ENCODE measurements at regions not wholly inside any gene's neighbourhood (a gene's known extent, or its start where the extent isn't known, plus 50 kb on each side); places are given as distances from the start of the nearest gene placed in this dataset.
"Not testable (repeated sequence)": the region's sequence is repeated elsewhere in the genome, so short reads cannot be mapped to it uniquely, and the experiment has no call there.

DNA sequence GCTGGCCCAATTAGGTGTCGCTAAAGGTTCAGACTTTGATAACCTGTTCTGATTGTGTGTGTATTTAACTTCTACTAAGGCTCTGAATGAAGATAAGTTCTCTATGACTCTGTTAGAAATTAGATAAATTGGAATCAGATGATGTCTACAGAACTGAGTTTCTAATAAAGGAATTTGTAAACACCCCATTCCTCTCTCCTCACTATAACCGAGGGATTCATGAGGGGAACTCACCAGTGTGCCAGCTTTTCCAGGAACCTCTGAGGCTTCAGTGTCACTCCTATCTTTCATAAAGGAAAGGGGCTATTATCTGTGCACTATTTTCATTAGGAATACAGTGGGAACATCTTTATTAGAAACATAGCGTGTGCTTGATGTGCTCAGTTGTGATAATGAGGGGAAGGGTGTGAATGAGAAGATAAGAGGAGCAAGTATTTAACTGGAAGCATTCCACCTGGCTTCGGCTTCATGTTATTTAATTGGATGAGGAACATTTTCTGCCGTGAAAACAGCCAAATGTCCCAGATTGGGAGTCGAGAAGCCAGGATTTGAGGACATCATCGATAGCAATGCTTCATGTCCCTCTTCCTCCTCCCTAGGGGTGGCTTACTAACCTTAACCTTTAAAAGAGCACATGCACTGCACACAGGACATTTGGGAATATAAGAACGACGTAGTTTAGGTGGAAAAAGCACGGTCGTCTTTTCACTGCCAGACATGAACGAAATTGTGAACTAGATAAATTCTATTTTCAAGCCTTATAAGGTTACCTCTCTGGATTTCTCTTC is 84.8 kb upstream of the TCF4 start:
- no peak for TF ChIP-seq EZH2 (IDR thresholded peaks at IDR 0.05; ENCODE audit: borderline replicate concordance, low read depth, low read length, severe bottlenecking)
- TF ChIP-seq, protein P1, sequence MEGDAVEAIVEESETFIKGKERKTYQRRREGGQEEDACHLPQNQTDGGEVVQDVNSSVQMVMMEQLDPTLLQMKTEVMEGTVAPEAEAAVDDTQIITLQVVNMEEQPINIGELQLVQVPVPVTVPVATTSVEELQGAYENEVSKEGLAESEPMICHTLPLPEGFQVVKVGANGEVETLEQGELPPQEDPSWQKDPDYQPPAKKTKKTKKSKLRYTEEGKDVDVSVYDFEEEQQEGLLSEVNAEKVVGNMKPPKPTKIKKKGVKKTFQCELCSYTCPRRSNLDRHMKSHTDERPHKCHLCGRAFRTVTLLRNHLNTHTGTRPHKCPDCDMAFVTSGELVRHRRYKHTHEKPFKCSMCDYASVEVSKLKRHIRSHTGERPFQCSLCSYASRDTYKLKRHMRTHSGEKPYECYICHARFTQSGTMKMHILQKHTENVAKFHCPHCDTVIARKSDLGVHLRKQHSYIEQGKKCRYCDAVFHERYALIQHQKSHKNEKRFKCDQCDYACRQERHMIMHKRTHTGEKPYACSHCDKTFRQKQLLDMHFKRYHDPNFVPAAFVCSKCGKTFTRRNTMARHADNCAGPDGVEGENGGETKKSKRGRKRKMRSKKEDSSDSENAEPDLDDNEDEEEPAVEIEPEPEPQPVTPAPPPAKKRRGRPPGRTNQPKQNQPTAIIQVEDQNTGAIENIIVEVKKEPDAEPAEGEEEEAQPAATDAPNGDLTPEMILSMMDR (IDR thresholded peaks at IDR 0.05; ENCODE audit: borderline replicate concordance, extremely low read depth, low read length, poor library complexity, severe bottlenecking), result no peak
- no peaks in the 10 kb centered on the region for H4K20me1 ChIP-seq (ENCODE audit: insufficient read depth, low read length)
- no peak overlapping the region for H3K4me3 ChIP-seq (ENCODE audit: low read depth in 1 of 2, low read length in 2 of 2)
- H3K27ac ChIP-seq (ENCODE audit: low read length), result no peak overlapping the region
- no peaks in the 10 kb centered on the region for H3K27me3 ChIP-seq (ENCODE audit: insufficient read depth, low read length, poor library complexity)
- no peaks in the 10 kb centered on the region for H3K4me1 ChIP-seq (ENCODE audit: insufficient read depth, low read length)
- H3K4me2 ChIP-seq (ENCODE audit: insufficient read depth, low read length), result no peak overlapping the region
- ATAC-seq (ENCODE audit: insufficient read depth, low read depth), result no peak
- no peaks in the 10 kb centered on the region for H3K9me3 ChIP-seq (ENCODE audit: insufficient read depth, low read length, severe bottlenecking)
- H3K9ac ChIP-seq (ENCODE audit: low read depth, low read length), result no peak overlapping the region
- H3K36me3 ChIP-seq (ENCODE audit: insufficient read depth, low read length), result no peaks in the 10 kb centered on the region
- H2AFZ ChIP-seq (ENCODE audit: low read depth, low read length), result no peak overlapping the region
- H3K79me2 ChIP-seq (ENCODE audit: insufficient read depth, low read length), result no peaks in the 10 kb centered on the region
- no peak for DNase-seq

DNA sequence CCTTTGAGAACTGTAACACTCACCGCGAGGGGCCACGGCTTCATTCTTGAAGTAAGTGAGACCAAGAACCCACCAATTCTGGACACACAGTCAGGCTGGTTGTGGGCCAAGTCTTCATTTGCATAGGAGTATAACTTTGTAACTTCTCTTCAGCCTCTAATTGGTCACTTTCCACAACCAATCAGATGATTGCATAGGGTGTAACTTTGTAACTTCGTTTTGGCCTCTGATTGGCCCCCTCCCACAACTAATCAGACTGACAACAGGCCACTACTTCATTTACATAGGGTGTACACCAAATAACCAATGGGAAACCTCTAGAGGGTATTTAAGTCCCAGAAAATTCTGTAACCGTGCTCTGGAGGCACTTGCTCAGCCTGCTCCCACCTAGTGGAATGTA is 77.5 kb upstream of the TCF4 start:
- H3K27ac ChIP-seq (ENCODE audit: low read length), result no peak overlapping the region
- no peaks in the 10 kb centered on the region for H4K20me1 ChIP-seq (ENCODE audit: insufficient read depth, low read length)
- H3K27me3 ChIP-seq (ENCODE audit: insufficient read depth, low read length, poor library complexity), result no peaks in the 10 kb centered on the region
- no peaks in the 10 kb centered on the region for H3K36me3 ChIP-seq (ENCODE audit: insufficient read depth, low read length)
- no peak overlapping the region for H3K4me2 ChIP-seq (ENCODE audit: insufficient read depth, low read length)
- H2AFZ ChIP-seq (ENCODE audit: low read depth, low read length), result no peak overlapping the region
- H3K79me2 ChIP-seq (ENCODE audit: insufficient read depth, low read length), result no peaks in the 10 kb centered on the region
- TF ChIP-seq, protein P1 (IDR thresholded peaks at IDR 0.05; ENCODE audit: borderline replicate concordance, extremely low read depth, low read length, poor library complexity, severe bottlenecking), result no peak
- no peak for TF ChIP-seq EZH2 (IDR thresholded peaks at IDR 0.05; ENCODE audit: borderline replicate concordance, low read depth, low read length, severe bottlenecking)
- ATAC-seq (ENCODE audit: insufficient read depth, low read depth) (no peak), DNase-seq (no peak)
- no peak overlapping the region for H3K9ac ChIP-seq (ENCODE audit: low read depth, low read length)
- H3K4me3 ChIP-seq (ENCODE audit: low read depth in 1 of 2, low read length in 2 of 2), result no peak overlapping the region
- H3K9me3 ChIP-seq (ENCODE audit: insufficient read depth, low read length, severe bottlenecking), result no peaks in the 10 kb centered on the region
- no peaks in the 10 kb centered on the region for H3K4me1 ChIP-seq (ENCODE audit: insufficient read depth, low read length)

DNA sequence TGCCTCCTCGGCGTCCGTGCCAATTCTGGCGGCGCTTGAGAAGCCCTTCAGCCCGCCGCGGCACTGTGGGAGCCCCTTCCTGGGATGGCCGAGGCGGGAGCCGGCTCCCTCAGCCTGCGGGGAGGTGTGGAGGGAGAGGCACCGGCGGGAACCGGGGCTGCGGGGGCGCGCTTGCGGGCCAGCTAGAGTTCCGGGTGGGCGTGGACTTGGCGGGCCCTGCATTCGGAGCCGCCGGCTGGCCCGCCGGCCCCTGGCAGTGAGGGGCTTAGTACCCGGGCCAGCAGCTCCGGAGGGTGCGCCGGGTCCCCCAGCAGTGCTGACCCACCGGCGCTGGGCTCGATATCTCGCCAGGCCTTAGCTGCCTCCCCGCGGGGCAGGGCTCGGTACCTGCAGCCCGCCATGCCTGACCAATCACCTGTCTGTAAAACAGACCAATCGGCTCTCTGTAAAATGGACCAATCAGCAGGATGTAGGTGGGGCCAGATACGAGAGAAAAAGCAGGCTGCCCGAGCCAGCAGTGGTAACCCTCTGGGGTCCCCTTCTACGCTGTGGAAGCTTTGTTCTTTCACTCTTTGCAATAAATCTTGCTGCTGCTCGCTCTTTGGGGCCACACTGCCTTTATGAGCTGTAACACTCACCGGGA is 76.9 kb upstream of the TCF4 start:
- H3K27ac ChIP-seq (ENCODE audit: low read length); H3K27me3 ChIP-seq (ENCODE audit: insufficient read depth, low read length, poor library complexity); H3K36me3 ChIP-seq (ENCODE audit: insufficient read depth, low read length); H2AFZ ChIP-seq (ENCODE audit: low read depth, low read length); DNase-seq; H3K4me1 ChIP-seq (ENCODE audit: insufficient read depth, low read length); H3K9me3 ChIP-seq (ENCODE audit: insufficient read depth, low read length, severe bottlenecking); H3K4me2 ChIP-seq (ENCODE audit: insufficient read depth, low read length); H3K9ac ChIP-seq (ENCODE audit: low read depth, low read length); H3K4me3 ChIP-seq (ENCODE audit: low read depth in 1 of 2, low read length in 2 of 2); H4K20me1 ChIP-seq (ENCODE audit: insufficient read depth, low read length); H3K79me2 ChIP-seq (ENCODE audit: insufficient read depth, low read length); ATAC-seq (ENCODE audit: insufficient read depth, low read depth): not testable (repeated sequence)

DNA sequence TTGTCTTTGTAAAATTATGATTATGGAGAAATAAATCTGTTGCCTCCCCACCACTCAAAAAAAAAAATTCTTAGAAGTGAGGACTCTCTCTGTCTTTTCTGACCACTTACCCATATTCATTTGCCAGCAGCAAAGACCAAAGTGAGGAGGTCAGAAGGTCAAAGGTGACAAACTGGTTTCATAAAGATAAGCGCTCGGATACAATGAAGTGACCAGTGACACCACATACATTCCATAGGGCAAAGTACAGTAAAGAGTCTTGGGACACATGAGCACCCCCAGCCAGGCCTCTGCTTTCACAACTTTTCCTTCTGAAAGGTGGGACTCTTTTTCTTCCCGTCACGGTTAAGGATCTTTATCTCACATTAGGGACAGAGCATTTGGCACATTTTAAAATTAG is 75.9 kb upstream of the TCF4 start:
- H3K27me3 ChIP-seq (ENCODE audit: insufficient read depth, low read length, poor library complexity), result no peaks in the 10 kb centered on the region
- DNase-seq (no peak), ATAC-seq (ENCODE audit: insufficient read depth, low read depth) (no peak)
- H3K36me3 ChIP-seq (ENCODE audit: insufficient read depth, low read length), result no peaks in the 10 kb centered on the region
- H3K9me3 ChIP-seq (ENCODE audit: insufficient read depth, low read length, severe bottlenecking), result no peaks in the 10 kb centered on the region
- H2AFZ ChIP-seq (ENCODE audit: low read depth, low read length), result no peak overlapping the region
- H3K4me1 ChIP-seq (ENCODE audit: insufficient read depth, low read length), result no peaks in the 10 kb centered on the region
- no peak overlapping the region for H3K4me3 ChIP-seq (ENCODE audit: low read depth in 1 of 2, low read length in 2 of 2)
- H3K79me2 ChIP-seq (ENCODE audit: insufficient read depth, low read length), result no peaks in the 10 kb centered on the region
- no peak overlapping the region for H3K27ac ChIP-seq (ENCODE audit: low read length)
- no peak for TF ChIP-seq EZH2 (IDR thresholded peaks at IDR 0.05; ENCODE audit: borderline replicate concordance, low read depth, low read length, severe bottlenecking)
- TF ChIP-seq, protein P1 (IDR thresholded peaks at IDR 0.05; ENCODE audit: borderline replicate concordance, extremely low read depth, low read length, poor library complexity, severe bottlenecking), result no peak
- H3K4me2 ChIP-seq (ENCODE audit: insufficient read depth, low read length), result no peak overlapping the region
- H3K9ac ChIP-seq (ENCODE audit: low read depth, low read length), result no peak overlapping the region
- no peaks in the 10 kb centered on the region for H4K20me1 ChIP-seq (ENCODE audit: insufficient read depth, low read length)
